ENCODE measurements at regions not wholly inside any gene's neighbourhood (a gene's known extent, or its start where the extent isn't known, plus 50 kb on each side); places are given as distances from the start of the nearest gene placed in this dataset.

DNA sequence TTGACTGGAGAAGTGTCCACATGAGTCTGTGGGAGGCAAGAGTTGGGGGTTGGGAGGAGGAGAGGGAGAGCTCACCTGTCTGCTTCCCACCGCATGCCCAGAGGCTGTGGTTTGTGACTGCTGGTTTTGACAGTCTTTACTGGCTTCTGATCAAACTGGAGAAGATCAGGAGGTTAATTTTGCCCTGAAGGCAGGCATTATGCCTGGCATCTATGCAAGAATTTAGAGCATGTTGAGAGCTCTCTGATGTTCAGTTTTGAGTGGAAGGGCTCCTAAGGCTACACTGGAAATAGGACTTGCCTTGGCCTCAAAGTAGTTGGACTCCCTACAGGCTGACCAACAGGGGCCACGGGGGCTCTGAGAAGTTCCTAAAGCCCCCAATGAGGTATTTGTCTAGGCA is 101.6 kb downstream of the TLR5 start:
- no peak overlapping the region for H3K9ac ChIP-seq (replicated peaks; ENCODE audit: extremely low read depth, insufficient read depth, low read length)
- no peak overlapping the region for H3K27ac ChIP-seq (ENCODE audit: insufficient read depth, low read depth, low read length)
- no peaks in the 10 kb centered on the region for H3K27me3 ChIP-seq (ENCODE audit: control insufficient read depth in 2 of 2, insufficient read depth in 2 of 2, low read length in 2 of 2)
- no peak overlapping the region for H3K4me2 ChIP-seq (ENCODE audit: insufficient read depth, low read length)
- POLR2A ChIA-PET = no interaction called here
- no peaks in the 10 kb centered on the region for H3K36me3 ChIP-seq (ENCODE audit: control insufficient read depth in 2 of 2, extremely low read depth in 1 of 2, insufficient read depth in 2 of 2, low read length in 2 of 2)
- no peak overlapping the region for H2AFZ ChIP-seq (ENCODE audit: low read depth, low read length)
- CTCF ChIA-PET = interaction anchor here (1.2 kb wide), 1 partner anchor 82 kb away, joined by 4 read pairs; no protein-coding TSS in a partner anchor
- H3K4me1 ChIP-seq (ENCODE audit: control insufficient read depth, extremely low read depth, insufficient read depth, low read length) = no peaks in the 10 kb centered on the region
- BruUV-seq (replicated peaks) = no TSS peak
- H3K79me2 ChIP-seq (ENCODE audit: control insufficient read depth, insufficient read depth, low read length) = no peaks in the 10 kb centered on the region
- no peaks in the 10 kb centered on the region for H4K20me1 ChIP-seq (replicated peaks; ENCODE audit: control insufficient read depth, extremely low read depth, insufficient read depth, low read length)
- DNase-seq (ENCODE audit: low read depth, low spot score) (no peak), FAIRE-seq (no peak)
- no peaks in the 10 kb centered on the region for H3K9me1 ChIP-seq (replicated peaks; ENCODE audit: control insufficient read depth, extremely low read depth, insufficient read depth, low read length)
- TF ChIP-seq EZH2 (IDR thresholded peaks at IDR 0.05; ENCODE audit: borderline replicate concordance, low read depth, low read length, severe bottlenecking) = no peak
- dilution Hi-C loops (cut with MboI; ENCODE audit: extremely low pct_ligation_motif_present, low sequenced_read_pairs) = no loop called here
- H3K4me3 ChIP-seq (replicated peaks in 1 of 3; ENCODE audit: insufficient read depth in 1 of 3, low read depth in 1 of 3, low read length in 3 of 3) = no peak overlapping the region
- intact Hi-C loops (cut with micrococcal nuclease) = no loop called here
- H3K9me3 ChIP-seq (replicated peaks; ENCODE audit: control insufficient read depth, insufficient read depth, low read length) = no peaks in the 10 kb centered on the region

DNA sequence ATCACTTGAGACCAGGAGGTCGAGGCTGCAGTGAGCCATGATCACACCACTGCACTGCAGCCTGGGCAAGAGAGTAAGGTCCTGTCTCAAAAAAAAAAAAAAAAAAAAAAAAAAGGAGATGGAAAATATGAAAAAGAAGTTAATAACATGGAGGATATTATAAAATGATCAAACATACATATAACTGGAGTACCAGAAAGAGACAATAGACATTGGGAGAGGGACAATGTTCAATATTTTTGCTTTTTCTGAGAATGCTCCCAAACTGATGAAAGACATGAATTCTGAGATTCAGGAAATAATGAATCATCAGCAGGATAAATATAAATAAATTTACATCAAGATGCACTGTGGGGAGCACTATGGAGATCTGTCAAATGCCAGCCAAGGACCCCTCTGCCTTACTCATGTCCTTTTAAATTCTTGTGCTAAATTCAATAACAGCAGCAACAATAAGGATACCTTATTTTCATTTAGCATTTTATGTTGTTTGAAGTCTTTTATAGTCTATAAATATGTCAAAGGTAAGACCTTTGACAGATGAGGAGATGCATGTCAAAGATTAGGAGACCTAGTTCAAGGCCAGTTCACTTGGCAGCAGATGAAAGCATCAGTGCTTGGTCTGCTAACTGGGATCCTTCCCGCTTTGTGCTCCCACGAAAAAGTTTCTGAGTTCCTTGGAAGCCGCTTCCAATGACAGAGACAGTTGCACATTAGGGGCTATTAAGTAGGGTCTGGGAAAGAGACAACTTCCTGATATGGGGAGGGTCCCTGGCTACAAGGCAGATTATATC is 97.7 kb downstream of the TLR5 start:
- Histone ChIP-seq H2AFZ (ENCODE audit: low read depth, low read length) (no peak overlapping the region), H3K4me1 (ENCODE audit: control insufficient read depth, extremely low read depth, insufficient read depth, low read length) (no peaks in the 10 kb centered on the region), H4K20me1 (replicated peaks; ENCODE audit: control insufficient read depth, extremely low read depth, insufficient read depth, low read length) (no peaks in the 10 kb centered on the region), H3K4me3 (replicated peaks in 1 of 3; ENCODE audit: insufficient read depth in 1 of 3, low read depth in 1 of 3, low read length in 3 of 3) (no peak overlapping the region), H3K9ac (replicated peaks; ENCODE audit: extremely low read depth, insufficient read depth, low read length) (no peak overlapping the region), H3K36me3 (ENCODE audit: control insufficient read depth in 2 of 2, extremely low read depth in 1 of 2, insufficient read depth in 2 of 2, low read length in 2 of 2) (no peaks in the 10 kb centered on the region), H3K9me1 (replicated peaks; ENCODE audit: control insufficient read depth, extremely low read depth, insufficient read depth, low read length) (no peaks in the 10 kb centered on the region), H3K4me2 (ENCODE audit: insufficient read depth, low read length) (no peak overlapping the region), H3K27me3 (ENCODE audit: control insufficient read depth in 2 of 2, insufficient read depth in 2 of 2, low read length in 2 of 2) (no peaks in the 10 kb centered on the region), H3K79me2 (ENCODE audit: control insufficient read depth, insufficient read depth, low read length) (no peaks in the 10 kb centered on the region), H3K27ac (ENCODE audit: insufficient read depth, low read depth, low read length) (no peak overlapping the region), H3K9me3 (replicated peaks; ENCODE audit: control insufficient read depth, insufficient read depth, low read length) (no peaks in the 10 kb centered on the region)
- TF ChIP-seq EZH2 (IDR thresholded peaks at IDR 0.05; ENCODE audit: borderline replicate concordance, low read depth, low read length, severe bottlenecking) (no peak), POLR2A (IDR thresholded peaks at IDR 0.05; ENCODE audit: low read depth, low read length) (no peak), POLR2AphosphoS5 (IDR thresholded peaks at IDR 0.05; ENCODE audit: insufficient read depth, low read depth, low read length) (no peak), GATA2 (IDR thresholded peaks at IDR 0.05; ENCODE audit: insufficient read depth, insufficient read length, low read depth, low read length) (no peak), FOS (IDR thresholded peaks at IDR 0.05; ENCODE audit: borderline replicate concordance, insufficient read depth, low read length) (no peak), MYC (IDR thresholded peaks at IDR 0.05; ENCODE audit: low read depth, low read length) (no peak), JUN (IDR thresholded peaks at IDR 0.05; ENCODE audit: borderline replicate concordance, insufficient read depth, insufficient read length, low read depth) (no peak)
- TF ChIP-seq, protein P1, sequence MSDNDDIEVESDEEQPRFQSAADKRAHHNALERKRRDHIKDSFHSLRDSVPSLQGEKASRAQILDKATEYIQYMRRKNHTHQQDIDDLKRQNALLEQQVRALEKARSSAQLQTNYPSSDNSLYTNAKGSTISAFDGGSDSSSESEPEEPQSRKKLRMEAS (IDR thresholded peaks at IDR 0.05; ENCODE audit: insufficient read depth, insufficient read length) = no peak
- TF ChIP-seq, protein P2, sequence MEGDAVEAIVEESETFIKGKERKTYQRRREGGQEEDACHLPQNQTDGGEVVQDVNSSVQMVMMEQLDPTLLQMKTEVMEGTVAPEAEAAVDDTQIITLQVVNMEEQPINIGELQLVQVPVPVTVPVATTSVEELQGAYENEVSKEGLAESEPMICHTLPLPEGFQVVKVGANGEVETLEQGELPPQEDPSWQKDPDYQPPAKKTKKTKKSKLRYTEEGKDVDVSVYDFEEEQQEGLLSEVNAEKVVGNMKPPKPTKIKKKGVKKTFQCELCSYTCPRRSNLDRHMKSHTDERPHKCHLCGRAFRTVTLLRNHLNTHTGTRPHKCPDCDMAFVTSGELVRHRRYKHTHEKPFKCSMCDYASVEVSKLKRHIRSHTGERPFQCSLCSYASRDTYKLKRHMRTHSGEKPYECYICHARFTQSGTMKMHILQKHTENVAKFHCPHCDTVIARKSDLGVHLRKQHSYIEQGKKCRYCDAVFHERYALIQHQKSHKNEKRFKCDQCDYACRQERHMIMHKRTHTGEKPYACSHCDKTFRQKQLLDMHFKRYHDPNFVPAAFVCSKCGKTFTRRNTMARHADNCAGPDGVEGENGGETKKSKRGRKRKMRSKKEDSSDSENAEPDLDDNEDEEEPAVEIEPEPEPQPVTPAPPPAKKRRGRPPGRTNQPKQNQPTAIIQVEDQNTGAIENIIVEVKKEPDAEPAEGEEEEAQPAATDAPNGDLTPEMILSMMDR (IDR thresholded peaks at IDR 0.05; ENCODE audit: extremely low read depth in 1 of 2, insufficient read depth in 1 of 2, low read depth in 1 of 2, low read length in 2 of 2) = no peak
- no peak for FAIRE-seq
- DNase-seq (ENCODE audit: low read depth, low spot score) = no peak
- no TSS peak for BruUV-seq (replicated peaks)
- ChIA-PET CTCF (no interaction called here), POLR2A (no interaction called here)
- intact Hi-C loops (cut with micrococcal nuclease) (no loop called here), dilution Hi-C loops (cut with MboI; ENCODE audit: extremely low pct_ligation_motif_present, low sequenced_read_pairs) (no loop called here)
